NCI-H526 (cell line): ENCODE measurements at regions not wholly inside any gene's neighbourhood (a gene's known extent, or its start where the extent isn't known, plus 50 kb on each side); places are given as distances from the start of the nearest gene placed in this dataset.

Experiments
- DNase-seq, 2 experiments: peaks; one replicate each; lab custom pipeline; 2025; lab: John Stamatoyannopoulos, UW

GRCh38 chr9:99436616-99437015 is 214.5 kb downstream of the SEC61B start:
- no peak for DNase-seq

- DNase-seq: no peak
Measured at GRCh38 chr9:99437145-99437544, 215.1 kb downstream of the SEC61B start.

GRCh38 chr9:99438596-99438995 is 216.5 kb downstream of the SEC61B start:
- DNase-seq: no peak

- DNase-seq: no peak
Measured at GRCh38 chr9:99441829-99442228, 219.7 kb downstream of the SEC61B start.

- DNase-seq: no peak
Measured at GRCh38 chr9:99445371-99445891, 223.3 kb downstream of the SEC61B start.

GRCh38 chr9:99445920-99446319 is 223.8 kb downstream of the SEC61B start:
- DNase-seq: no peak

- DNase-seq: no peak
Measured at GRCh38 chr9:99447951-99448350, 225.9 kb downstream of the SEC61B start.

- no peak for DNase-seq
Measured at GRCh38 chr9:99449726-99450125, 227.6 kb downstream of the SEC61B start.

- DNase-seq: no peak
Measured at GRCh38 chr9:99451112-99451606, 229.1 kb downstream of the SEC61B start.

- DNase-seq: no peak
Measured at GRCh38 chr9:99457406-99457805, 235.3 kb downstream of the SEC61B start.

GRCh38 chr9:99457981-99458380 is 235.9 kb downstream of the SEC61B start:
- DNase-seq: no peak

GRCh38 chr9:99459919-99460318 is 237.8 kb downstream of the SEC61B start:
- no peak for DNase-seq

GRCh38 chr9:99463131-99463530 is 241.0 kb downstream of the SEC61B start:
- no peak for DNase-seq

GRCh38 chr9:99464568-99464967 is 242.5 kb downstream of the SEC61B start:
- no peak for DNase-seq

- DNase-seq: no peak
Measured at GRCh38 chr9:99465231-99465907, 243.3 kb downstream of the SEC61B start.

GRCh38 chr9:99466104-99466503 is 244.0 kb downstream of the SEC61B start:
- no peak for DNase-seq

GRCh38 chr9:99466781-99467180 is 244.7 kb downstream of the SEC61B start:
- no peak for DNase-seq

GRCh38 chr9:99471033-99471432 is 249.0 kb downstream of the SEC61B start:
- no peak for DNase-seq

GRCh38 chr9:99472240-99472915 is 250.3 kb downstream of the SEC61B start:
- no peak for DNase-seq

- DNase-seq: no peak
Measured at GRCh38 chr9:99472916-99473245, 250.8 kb downstream of the SEC61B start.

- no peak for DNase-seq
Measured at GRCh38 chr9:99474186-99474585, 252.1 kb downstream of the SEC61B start.

GRCh38 chr9:99475401-99476065 is 253.5 kb downstream of the SEC61B start:
- no peak for DNase-seq

GRCh38 chr9:99478469-99479027 is 256.5 kb downstream of the SEC61B start:
- DNase-seq: no peak
